NT2/D1 (cell line): ENCODE measurements at regions not wholly inside any gene's neighbourhood (a gene's known extent, or its start where the extent isn't known, plus 50 kb on each side); places are given as distances from the start of the nearest gene placed in this dataset.

ENCODE experiments used
- DNase-seq: peaks from one replicate; pipeline ENCODE4 v3.0.0-alpha.2; 2011; ENCODE audit warnings: low read depth, low spot score
- H3K27me3 ChIP-seq: 2 replicates; pipeline ENCODE4 v1.6.0; 2011; ENCODE audit warnings: mild to moderate bottlenecking; ENCODE audit not compliant: insufficient read length, insufficient read depth
- H3K36me3 ChIP-seq: 2 replicates; pipeline ENCODE4 v1.6.1; 2011; ENCODE audit warnings: mild to moderate bottlenecking, low read length, mixed read lengths; ENCODE audit not compliant: insufficient read depth, insufficient read length
- H3K4me1 ChIP-seq: 2 replicates; pipeline ENCODE4 v1.5.1; 2011; ENCODE audit not compliant: insufficient read depth, insufficient read length
- H3K4me3 ChIP-seq: 2 replicates; pipeline ENCODE4 v1.5.1; 2011; ENCODE audit warnings: low read depth; ENCODE audit not compliant: insufficient read length
- H3K9ac ChIP-seq: 2 replicates; pipeline ENCODE4 v1.6.0; 2011; ENCODE audit warnings: low read depth; ENCODE audit not compliant: insufficient read length
- H3K9me3 ChIP-seq: 2 replicates; pipeline ENCODE4 v1.5.1; 2011; ENCODE audit warnings: mild to moderate bottlenecking, low read length; ENCODE audit not compliant: insufficient read depth
- SUZ12 ChIP-seq: IDR thresholded peaks from 2 replicates; pipeline ENCODE4 v1.6.1; 2011; ENCODE audit not compliant: insufficient read length, insufficient read depth; ENCODE audit errors: extremely low read depth
- YY1 ChIP-seq: IDR thresholded peaks from 2 replicates; pipeline ENCODE4 v1.6.1; 2011; ENCODE audit not compliant: insufficient read length, insufficient read depth
- ZNF274 ChIP-seq: IDR thresholded peaks from 2 replicates; pipeline ENCODE4 v1.6.1; 2011; ENCODE audit warnings: mild to moderate bottlenecking, low read depth, low read length

GRCh38 chr5:165228184-165228583 is 1722.8 kb downstream of the MAT2B start:
- Histone ChIP-seq H3K27me3 (no peaks in the 10 kb centered on the region), H3K4me3 (no peak overlapping the region), H3K4me1 (no peaks in the 10 kb centered on the region), H3K9ac (no peak overlapping the region), H3K36me3 (no peaks in the 10 kb centered on the region), H3K9me3 (no peaks in the 10 kb centered on the region)
- no peak for DNase-seq
- TF ChIP-seq SUZ12: no peak
- no peak for TF ChIP-seq YY1
- TF ChIP-seq ZNF274: no peak

- Histone ChIP-seq H3K9me3 (peaks cover 15% of the 10 kb centered on the region; the same call in 1 of the 2 replicates), H3K4me1 (no peaks in the 10 kb centered on the region), H3K27me3 (no peaks in the 10 kb centered on the region), H3K9ac (no peak overlapping the region), H3K4me3 (no peak overlapping the region), H3K36me3 (no peaks in the 10 kb centered on the region)
- TF ChIP-seq ZNF274 (no peak), SUZ12 (no peak), YY1 (no peak)
- no peak for DNase-seq
Observed at GRCh38 chr5:165231821-165232508, 1726.5 kb downstream of the MAT2B start.

GRCh38 chr5:165232509-165233028 is 1727.2 kb downstream of the MAT2B start:
- Histone ChIP-seq H3K9me3 (peaks cover 15% of the 10 kb centered on the region; the same call in 1 of the 2 replicates), H3K4me3 (no peak overlapping the region), H3K9ac (no peak overlapping the region)

GRCh38 chr5:165241811-165242210 is 1736.4 kb downstream of the MAT2B start:
- TF ChIP-seq YY1 (no peak), SUZ12 (no peak), ZNF274 (no peak)
- H3K9me3 ChIP-seq: no peaks in the 10 kb centered on the region
- H3K4me3 ChIP-seq: no peak overlapping the region
- DNase-seq: no peak
- H3K9ac ChIP-seq: no peak overlapping the region
- no peaks in the 10 kb centered on the region for H3K27me3 ChIP-seq
- no peaks in the 10 kb centered on the region for H3K36me3 ChIP-seq
- no peaks in the 10 kb centered on the region for H3K4me1 ChIP-seq

More at GRCh38 chr5:165232509-165233028, 1727.2 kb downstream of the MAT2B start:
- Histone ChIP-seq H3K4me1 (no peaks in the 10 kb centered on the region), H3K36me3 (no peaks in the 10 kb centered on the region), H3K27me3 (no peaks in the 10 kb centered on the region)
- TF ChIP-seq ZNF274: no peak
- TF ChIP-seq YY1: no peak
- TF ChIP-seq SUZ12: no peak
- DNase-seq: no peak

- no peaks in the 10 kb centered on the region for H3K27me3 ChIP-seq
- no peak overlapping the region for H3K9ac ChIP-seq
- no peaks in the 10 kb centered on the region for H3K36me3 ChIP-seq
- H3K9me3 ChIP-seq: no peaks in the 10 kb centered on the region
- H3K4me3 ChIP-seq: no peak overlapping the region
- no peaks in the 10 kb centered on the region for H3K4me1 ChIP-seq
- DNase-seq: no peak
- TF ChIP-seq SUZ12 (no peak), YY1 (no peak)
Observed at GRCh38 chr5:165242646-165243045, 1737.2 kb downstream of the MAT2B start.

GRCh38 chr5:165244407-165244806 is 1739.0 kb downstream of the MAT2B start:
- Histone ChIP-seq H3K4me1 (no peaks in the 10 kb centered on the region), H3K27me3 (no peaks in the 10 kb centered on the region), H3K9me3 (no peaks in the 10 kb centered on the region), H3K9ac (no peak overlapping the region), H3K4me3 (no peak overlapping the region), H3K36me3 (no peaks in the 10 kb centered on the region)
- TF ChIP-seq YY1: no peak
- TF ChIP-seq SUZ12: no peak
- TF ChIP-seq ZNF274: no peak
- DNase-seq: no peak

GRCh38 chr5:165258197-165258771 is 1752.9 kb downstream of the MAT2B start:
- Histone ChIP-seq H3K9me3 (no peaks in the 10 kb centered on the region), H3K36me3 (no peaks in the 10 kb centered on the region), H3K27me3 (no peaks in the 10 kb centered on the region), H3K4me1 (no peaks in the 10 kb centered on the region), H3K9ac (no peak overlapping the region), H3K4me3 (no peak overlapping the region)
- TF ChIP-seq ZNF274 (no peak), YY1 (no peak), SUZ12 (no peak)
- DNase-seq: no peak
